Upper lobe of left lung (tissue), 4 donors: ENCODE measurements at regions not wholly inside any gene's neighbourhood (a gene's known extent, or its start where the extent isn't known, plus 50 kb on each side); places are given as distances from the start of the nearest gene placed in this dataset.

Experiments
- POLR2A ChIP-seq, 4 donors: fragments of 450-650 bp; IDR thresholded peaks; one replicate each; pipeline ENCODE4 v1.5.1; 2016 to 2017; ENCODE audit warnings: antibody characterized with exemption in 4 of 4, mild to moderate bottlenecking in 2 of 4
- TF ChIP-seq, protein P1 (sequence below), 6 experiments: fragments of 450-650 bp in 4 of 6; fragments of 200-600 bp in 2 of 6; sonication (generic) in 2 of 6; IDR thresholded peaks; one replicate each; pipeline ENCODE4 v1.5.1; 2016 to 2019; ENCODE audit warnings: antibody characterized with exemption in 6 of 6

GRCh38 chr3:24958271-24958670 is 463.6 kb upstream of the THRB start:
- TF ChIP-seq, protein P1, sequence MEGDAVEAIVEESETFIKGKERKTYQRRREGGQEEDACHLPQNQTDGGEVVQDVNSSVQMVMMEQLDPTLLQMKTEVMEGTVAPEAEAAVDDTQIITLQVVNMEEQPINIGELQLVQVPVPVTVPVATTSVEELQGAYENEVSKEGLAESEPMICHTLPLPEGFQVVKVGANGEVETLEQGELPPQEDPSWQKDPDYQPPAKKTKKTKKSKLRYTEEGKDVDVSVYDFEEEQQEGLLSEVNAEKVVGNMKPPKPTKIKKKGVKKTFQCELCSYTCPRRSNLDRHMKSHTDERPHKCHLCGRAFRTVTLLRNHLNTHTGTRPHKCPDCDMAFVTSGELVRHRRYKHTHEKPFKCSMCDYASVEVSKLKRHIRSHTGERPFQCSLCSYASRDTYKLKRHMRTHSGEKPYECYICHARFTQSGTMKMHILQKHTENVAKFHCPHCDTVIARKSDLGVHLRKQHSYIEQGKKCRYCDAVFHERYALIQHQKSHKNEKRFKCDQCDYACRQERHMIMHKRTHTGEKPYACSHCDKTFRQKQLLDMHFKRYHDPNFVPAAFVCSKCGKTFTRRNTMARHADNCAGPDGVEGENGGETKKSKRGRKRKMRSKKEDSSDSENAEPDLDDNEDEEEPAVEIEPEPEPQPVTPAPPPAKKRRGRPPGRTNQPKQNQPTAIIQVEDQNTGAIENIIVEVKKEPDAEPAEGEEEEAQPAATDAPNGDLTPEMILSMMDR (IDR thresholded peaks at IDR 0.05) = no peak
- TF ChIP-seq POLR2A (IDR thresholded peaks at IDR 0.05) = no peak
